ENCODE measurements at regions not wholly inside any gene's neighbourhood (a gene's known extent, or its start where the extent isn't known, plus 50 kb on each side); places are given as distances from the start of the nearest gene placed in this dataset.

DNA sequence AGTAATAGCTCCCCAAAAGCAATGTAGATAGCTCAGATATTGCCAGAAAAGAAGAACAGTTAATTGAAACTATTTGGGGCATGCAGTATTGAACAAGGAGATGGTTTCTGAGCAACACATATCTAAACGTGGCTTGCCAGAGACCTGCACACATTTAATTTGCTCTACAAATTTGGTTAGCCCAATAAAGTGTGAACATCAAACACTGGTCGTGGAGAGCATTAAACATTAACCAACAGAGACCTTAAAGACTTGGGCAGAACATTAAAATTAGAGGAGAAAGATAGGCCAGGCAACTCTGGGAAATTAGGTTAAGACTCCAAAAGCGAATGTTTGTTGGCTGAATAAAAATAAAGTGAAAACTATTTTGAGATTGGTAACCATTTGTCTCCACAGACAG, 61.6 kb upstream of the ARID5B start:
- ChIA-PET CTCF (no interaction called here), POLR2A (no interaction called here)

DNA sequence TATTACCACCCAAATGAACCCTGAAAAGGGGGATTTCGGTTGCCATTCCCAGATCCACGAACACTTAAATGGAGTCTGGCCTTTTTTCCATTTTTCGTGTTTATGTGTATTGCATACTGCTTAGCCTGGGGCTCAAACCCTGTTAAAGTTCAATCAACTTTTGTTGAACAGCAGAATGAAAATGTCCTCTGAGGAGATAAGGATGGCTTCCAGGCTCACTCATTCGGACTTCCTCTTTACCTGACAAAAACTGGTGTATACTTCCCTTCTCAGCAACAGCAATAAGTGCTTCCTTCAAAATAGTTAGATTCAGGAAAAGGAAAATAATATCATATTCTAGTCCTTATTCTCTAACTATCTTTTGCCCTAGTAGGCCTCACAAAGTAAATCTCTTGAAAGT, 61.1 kb upstream of the ARID5B start:
- CTCF ChIA-PET = no interaction called here
- POLR2A ChIA-PET = no interaction called here

DNA sequence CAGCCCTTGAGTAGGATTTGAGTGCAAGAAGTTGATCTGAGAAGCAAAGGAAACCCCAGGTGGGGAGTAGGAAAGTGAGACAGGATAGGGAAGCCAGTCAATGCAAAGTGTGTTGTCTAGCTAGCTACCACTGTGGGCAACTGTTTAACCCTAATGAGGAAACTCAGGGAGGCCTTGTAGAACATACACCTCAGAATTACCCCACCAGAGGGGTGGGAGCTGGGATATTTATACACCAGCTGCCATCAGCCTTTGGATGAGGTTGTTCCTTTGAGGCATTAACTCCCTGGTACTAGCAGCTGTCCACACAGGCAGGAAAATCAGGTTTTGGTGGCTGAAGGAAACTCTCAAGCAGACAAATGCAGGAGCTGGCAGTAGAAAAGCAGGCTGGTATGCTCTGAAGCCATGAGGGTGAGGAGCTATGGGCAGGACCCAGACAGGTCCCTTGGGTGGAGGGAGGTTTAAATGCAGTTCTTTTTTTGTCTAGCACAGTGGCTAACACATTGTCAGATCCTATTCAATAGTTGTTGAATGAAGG, 60.1 kb upstream of the ARID5B start:
- ChIA-PET CTCF (no interaction called here), POLR2A (no interaction called here)

DNA sequence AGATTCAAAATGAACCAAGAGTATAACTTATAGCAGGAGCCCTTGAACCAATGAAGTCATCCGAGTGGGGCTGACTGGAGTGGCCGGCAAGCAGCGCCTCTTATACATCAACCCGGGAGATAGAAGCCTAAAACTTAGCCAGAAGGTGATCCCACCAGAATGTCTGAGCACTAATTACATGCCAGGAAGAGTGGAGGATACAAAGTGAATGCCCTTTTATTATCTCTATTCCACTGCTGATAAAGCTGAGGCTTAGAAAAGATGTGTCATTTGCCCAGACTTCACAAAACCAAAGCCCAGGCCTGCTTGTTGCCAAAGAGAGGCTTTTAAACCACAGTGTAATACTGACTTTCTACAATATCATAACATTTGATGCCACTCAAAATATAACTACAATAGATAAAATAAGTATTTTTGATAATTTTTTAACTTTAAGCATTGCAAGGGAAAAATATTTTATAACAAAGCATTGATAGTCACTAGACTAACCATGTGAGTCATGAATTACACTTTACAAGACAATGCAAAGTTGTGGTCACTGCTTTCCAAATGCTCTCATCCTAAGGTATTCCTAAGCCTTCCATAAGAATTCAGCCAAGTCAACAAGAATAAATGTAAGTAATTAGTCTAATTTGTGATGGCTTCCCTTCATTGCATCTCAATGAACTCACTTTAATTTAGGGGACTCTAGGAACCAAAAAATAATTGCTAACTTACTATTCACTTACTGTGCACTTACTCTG, 58.6 kb upstream of the ARID5B start:
- ChIA-PET CTCF (no interaction called here), POLR2A (no interaction called here)

DNA sequence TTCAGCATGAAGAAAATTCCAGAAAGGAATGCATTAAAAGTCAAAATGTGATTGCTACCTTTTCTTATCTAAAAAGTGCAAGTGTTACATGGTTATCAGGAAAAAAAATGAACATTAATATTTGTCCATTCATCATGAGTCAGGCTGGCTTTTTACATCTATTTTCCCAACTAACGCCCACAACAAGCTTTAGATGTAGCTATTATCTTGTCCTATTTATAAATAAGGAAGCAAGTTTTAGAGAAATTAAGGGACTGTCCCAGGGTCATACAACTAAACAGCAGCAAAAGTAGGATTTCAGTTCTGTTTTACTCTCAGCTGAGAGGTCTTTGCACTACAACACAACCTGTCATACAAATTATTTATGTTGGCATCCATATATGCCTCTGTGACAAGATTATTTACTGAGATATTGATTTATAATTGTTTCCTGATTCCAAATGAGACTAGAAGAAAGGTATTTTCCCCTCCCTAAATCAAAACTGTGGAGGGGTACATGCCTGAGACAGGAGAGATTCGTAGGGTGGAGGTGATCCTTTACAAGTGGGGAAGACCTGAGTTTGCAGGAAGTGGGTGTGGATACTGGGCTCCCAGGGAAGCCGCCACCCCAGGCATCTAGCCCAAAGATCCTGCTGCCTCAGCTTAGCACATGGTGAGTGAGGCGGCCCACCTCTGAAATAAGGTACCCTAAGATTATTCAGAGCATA, 57.2 kb upstream of the ARID5B start:
- POLR2A ChIA-PET = no interaction called here
- CTCF ChIA-PET = no interaction called here

DNA sequence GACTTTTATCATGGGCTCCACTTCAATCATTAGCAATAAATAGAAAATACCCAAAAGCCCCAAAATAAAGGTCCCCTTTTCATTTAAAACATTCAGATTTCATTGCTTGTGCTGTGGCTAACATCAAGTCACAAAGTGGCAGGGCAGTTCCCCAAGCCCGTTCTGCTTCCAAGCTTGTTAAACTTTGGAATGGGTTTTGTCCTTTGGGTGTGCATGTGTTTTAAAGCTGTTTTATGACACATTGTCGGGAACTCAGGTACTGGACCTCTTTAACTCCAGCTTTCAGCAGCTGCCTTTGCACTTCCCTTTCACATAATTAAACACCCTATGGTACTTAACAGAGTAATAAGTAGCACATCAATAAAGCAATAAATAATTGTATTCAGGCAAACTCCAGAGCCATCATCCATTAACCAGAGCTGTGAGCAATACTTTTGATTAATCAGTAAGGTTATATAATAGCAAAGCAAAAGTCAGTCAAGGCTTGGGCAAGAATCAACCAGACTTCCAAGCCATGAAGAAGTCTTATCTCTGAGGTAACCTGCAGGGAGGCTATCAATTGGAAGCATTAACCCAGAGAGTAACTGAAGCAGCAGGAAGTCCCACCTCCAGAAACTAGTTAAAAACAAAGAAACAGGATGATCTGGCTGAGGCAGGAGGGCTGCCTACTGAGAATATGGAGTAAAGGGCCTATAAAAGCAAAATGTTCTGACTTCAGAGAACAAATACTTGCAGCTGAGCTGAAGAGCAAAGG, 56.1 kb upstream of the ARID5B start:
- POLR2A ChIA-PET = no interaction called here
- CTCF ChIA-PET = no interaction called here

DNA sequence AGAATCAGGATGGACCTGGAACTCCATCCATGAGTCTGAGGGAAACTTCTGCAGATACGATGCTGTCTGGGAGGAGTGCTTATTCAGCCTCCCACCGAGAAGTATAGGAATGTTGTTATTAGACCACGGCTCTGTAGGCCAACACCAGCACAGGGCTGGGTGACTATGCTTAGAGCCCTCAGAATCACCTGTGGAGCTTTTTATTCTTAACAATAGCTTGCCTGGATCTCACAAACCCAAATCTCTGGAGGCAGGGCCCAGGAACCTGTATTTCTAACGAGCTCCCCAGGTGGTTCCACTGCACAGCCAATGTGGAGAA, 55.6 kb upstream of the ARID5B start:
- ChIA-PET CTCF (no interaction called here), POLR2A (no interaction called here)

DNA sequence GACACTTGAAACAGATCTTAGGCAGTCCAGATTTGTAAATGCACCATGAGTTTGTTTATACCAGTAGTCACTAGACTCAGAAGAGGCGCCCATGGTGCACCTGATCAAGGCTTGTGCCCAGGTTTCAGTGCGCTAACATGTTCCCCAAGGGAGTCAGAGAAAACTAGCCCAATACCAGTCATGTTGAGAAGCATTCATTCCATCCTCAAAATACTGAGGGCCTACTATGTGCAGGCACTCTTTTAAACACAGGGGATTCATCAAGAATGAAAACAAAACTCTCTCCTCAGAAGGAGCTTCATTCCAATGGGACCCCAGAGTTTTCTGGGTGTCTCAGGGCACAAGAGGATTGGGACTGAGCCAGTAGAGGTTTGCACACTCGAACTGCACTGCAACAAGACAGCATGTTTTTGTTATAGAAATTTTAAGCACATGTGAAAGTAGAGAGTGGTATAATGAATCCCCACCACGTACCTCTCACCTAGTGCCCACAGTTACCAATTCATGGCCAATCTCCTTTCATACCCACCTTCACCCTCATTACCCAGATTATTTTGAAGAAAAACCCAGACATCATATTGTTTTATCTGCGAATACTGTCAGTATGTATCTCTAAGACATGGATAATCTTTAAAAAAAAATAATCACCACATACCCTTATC, 55.0 kb upstream of the ARID5B start:
- CTCF ChIA-PET = no interaction called here

DNA sequence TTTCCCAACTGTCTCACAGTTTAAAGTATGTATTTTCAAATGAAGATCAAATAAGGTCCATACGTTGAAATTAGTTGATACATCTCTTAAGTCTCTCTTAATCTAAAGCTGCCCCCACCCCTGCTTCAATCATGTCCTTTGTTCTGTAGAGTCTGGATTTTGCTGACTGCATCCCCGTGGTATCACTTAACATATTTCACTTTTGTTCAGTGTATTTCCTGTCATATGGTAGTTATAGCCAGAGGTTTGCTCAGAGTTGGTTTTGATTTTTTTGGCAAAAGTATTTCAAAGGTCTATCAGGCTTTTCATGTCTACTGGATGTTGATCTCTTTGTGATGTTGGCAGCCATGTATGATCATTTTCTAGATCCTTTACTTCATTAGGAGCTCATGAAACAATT, 54.4 kb upstream of the ARID5B start:
- ChIA-PET CTCF (interaction anchor here (0.6 kb wide), 1 partner anchor 101 kb away, joined by 3 read pairs; no protein-coding TSS in a partner anchor), POLR2A (no interaction called here)

More for the DNA sequence above, 55.0 kb upstream of the ARID5B start:
- POLR2A ChIA-PET = no interaction called here

DNA sequence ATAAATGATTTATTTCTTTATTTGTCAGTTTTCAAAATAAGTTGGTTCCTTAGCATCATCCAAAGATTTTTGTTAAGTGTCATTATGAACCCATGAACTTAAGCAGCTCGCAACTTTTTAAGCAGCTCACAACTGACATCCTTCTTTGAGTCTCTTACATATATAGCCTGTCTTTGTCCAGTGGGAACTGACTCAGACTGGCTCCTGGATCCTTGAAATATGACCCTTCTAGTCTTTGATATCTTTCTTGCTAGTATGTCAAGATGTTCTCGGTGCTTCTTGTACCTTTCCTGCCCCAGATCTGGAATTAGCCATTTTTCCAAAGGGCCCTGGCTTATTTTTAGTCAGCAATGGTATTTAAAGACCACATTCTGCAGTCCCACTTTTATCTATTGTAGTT, 53.9 kb upstream of the ARID5B start:
- POLR2A ChIA-PET = no interaction called here
- CTCF ChIA-PET = interaction anchor here (0.6 kb wide), 1 partner anchor 101 kb away, joined by 3 read pairs; no protein-coding TSS in a partner anchor

DNA sequence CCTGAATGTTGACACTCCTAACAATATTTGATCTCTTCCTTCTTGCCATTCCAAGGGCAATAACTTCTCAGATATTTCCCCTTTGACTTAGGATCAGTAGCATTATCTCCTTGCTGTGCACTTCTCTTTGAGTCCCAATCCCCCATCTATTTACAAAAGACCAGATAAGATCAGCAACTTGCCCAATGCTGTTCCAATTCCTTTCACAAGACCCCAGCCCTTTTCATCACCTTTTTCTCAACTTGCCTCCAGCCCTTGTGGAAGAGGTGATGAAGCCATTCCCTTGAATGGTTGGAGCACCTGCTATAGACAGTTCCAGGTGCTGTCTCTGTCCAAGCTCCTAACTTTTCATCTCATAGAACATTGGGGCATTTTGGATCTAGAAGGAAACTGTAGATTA, 51.1 kb upstream of the ARID5B start:
- POLR2A ChIA-PET = no interaction called here
- CTCF ChIA-PET = no interaction called here
